Peyer's patch (tissue), 4 donors: ENCODE measurements at regions not wholly inside any gene's neighbourhood (a gene's known extent, or its start where the extent isn't known, plus 50 kb on each side); places are given as distances from the start of the nearest gene placed in this dataset.

Experiments
- DNase-seq, 3 donors: peaks; one replicate each; pipeline ENCODE4 v3.0.0-alpha.2; 2017 to 2019
- H3K27ac ChIP-seq, 4 donors: fragments of 200-600 bp; sonication (generic); one replicate each; pipeline ENCODE4 v1.5.1; 2016 to 2019
- H3K27me3 ChIP-seq, 2 donors: fragments of 200-600 bp; sonication (generic); one replicate each; pipeline ENCODE4 v1.5.1; 2019
- H3K36me3 ChIP-seq, 3 donors: fragments of 200-600 bp; sonication (generic); one replicate each; pipeline ENCODE4 v1.5.1; 2016 to 2019
- H3K4me1 ChIP-seq, 4 donors: fragments of 200-600 bp; sonication (generic); one replicate each; pipeline ENCODE4 v1.5.1; 2016 to 2019
- H3K4me3 ChIP-seq, 4 donors: fragments of 200-600 bp; sonication (generic); 1 replicate in 3 of 4; 2 replicates in 1 of 4; pipeline ENCODE4 v1.5.1; 2016 to 2019; ENCODE audit warnings: mild to moderate bottlenecking in 1 of 4
- H3K9me3 ChIP-seq, 4 donors: fragments of 200-600 bp; sonication (generic); one replicate each; pipeline ENCODE4 v1.5.1; 2016 to 2019; ENCODE audit warnings: mild to moderate bottlenecking in 1 of 4
- CTCF ChIP-seq, 6 experiments: fragments of 450-650 bp in 4 of 6; fragments of 200-600 bp in 2 of 6; sonication (generic) in 1 of 6; IDR thresholded peaks; one replicate each; pipeline ENCODE4 v1.5.1; 2017 to 2019; ENCODE audit warnings: antibody characterized with exemption in 6 of 6, mild to moderate bottlenecking in 3 of 6, moderate library complexity in 1 of 6
- POLR2A ChIP-seq, 2 donors: fragments of 450-650 bp; IDR thresholded peaks; one replicate each; pipeline ENCODE4 v1.5.1; 2017; ENCODE audit warnings: antibody characterized with exemption in 2 of 2, mild to moderate bottlenecking in 2 of 2, moderate library complexity in 2 of 2

DNA sequence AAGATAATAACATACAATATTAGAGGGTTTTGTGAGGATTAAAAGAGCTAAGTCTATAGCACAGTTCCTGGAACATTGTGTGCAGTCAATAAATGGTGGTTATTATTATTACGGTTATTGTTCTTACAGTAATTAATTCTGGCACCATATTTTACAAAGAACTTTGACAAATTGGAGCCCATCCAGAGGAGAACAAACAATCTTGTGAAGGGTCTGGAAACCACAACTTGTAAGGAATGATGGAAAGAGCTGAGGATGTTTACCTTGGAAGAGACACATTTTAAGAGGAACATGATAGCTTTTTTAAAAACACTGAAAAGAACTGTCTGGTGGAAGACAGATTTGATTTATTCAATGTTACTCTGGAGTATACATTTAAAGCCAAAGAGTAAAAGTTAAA, 150.5 kb upstream of the KRR1 start:
- Histone ChIP-seq H3K27me3 (no peaks in the 10 kb centered on the region), H3K9me3 (no peaks in the 10 kb centered on the region), H3K4me1 (no peaks in the 10 kb centered on the region), H3K36me3 (no peaks in the 10 kb centered on the region), H3K27ac (no peak overlapping the region), H3K4me3 (no peak overlapping the region)
- no peak for DNase-seq
- TF ChIP-seq POLR2A (IDR thresholded peaks at IDR 0.05) (no peak), CTCF (IDR thresholded peaks at IDR 0.05) (no peak)

- DNase-seq = no peak
- Histone ChIP-seq H3K36me3 (no peaks in the 10 kb centered on the region), H3K27me3 (no peaks in the 10 kb centered on the region), H3K9me3 (no peaks in the 10 kb centered on the region), H3K27ac (no peak overlapping the region), H3K4me3 (no peak overlapping the region), H3K4me1 (no peaks in the 10 kb centered on the region)
- TF ChIP-seq POLR2A (IDR thresholded peaks at IDR 0.05) (no peak), CTCF (IDR thresholded peaks at IDR 0.05) (no peak)
These were observed 149.5 kb upstream of the KRR1 start for GRCh38 chr12:75660805-75661404.

GRCh38 chr12:75660107-75660530, 148.7 kb upstream of the KRR1 start:
- no peaks in the 10 kb centered on the region for H3K9me3 ChIP-seq
- DNase-seq = no peak
- TF ChIP-seq CTCF (IDR thresholded peaks at IDR 0.05) (no peak), POLR2A (IDR thresholded peaks at IDR 0.05) (no peak)
- H3K36me3 ChIP-seq = no peaks in the 10 kb centered on the region
- no peaks in the 10 kb centered on the region for H3K4me1 ChIP-seq
- no peaks in the 10 kb centered on the region for H3K27me3 ChIP-seq
- H3K27ac ChIP-seq = no peak overlapping the region
- no peak overlapping the region for H3K4me3 ChIP-seq

GRCh38 chr12:75658901-75659823, 147.8 kb upstream of the KRR1 start:
- DNase-seq = no peak
- no peaks in the 10 kb centered on the region for H3K36me3 ChIP-seq
- no peak for TF ChIP-seq CTCF (IDR thresholded peaks at IDR 0.05)
- no peak for TF ChIP-seq POLR2A (IDR thresholded peaks at IDR 0.05)
- no peak overlapping the region for H3K27ac ChIP-seq
- no peaks in the 10 kb centered on the region for H3K4me1 ChIP-seq
- H3K9me3 ChIP-seq = no peaks in the 10 kb centered on the region
- H3K27me3 ChIP-seq = no peaks in the 10 kb centered on the region
- H3K4me3 ChIP-seq = no peak overlapping the region

DNA sequence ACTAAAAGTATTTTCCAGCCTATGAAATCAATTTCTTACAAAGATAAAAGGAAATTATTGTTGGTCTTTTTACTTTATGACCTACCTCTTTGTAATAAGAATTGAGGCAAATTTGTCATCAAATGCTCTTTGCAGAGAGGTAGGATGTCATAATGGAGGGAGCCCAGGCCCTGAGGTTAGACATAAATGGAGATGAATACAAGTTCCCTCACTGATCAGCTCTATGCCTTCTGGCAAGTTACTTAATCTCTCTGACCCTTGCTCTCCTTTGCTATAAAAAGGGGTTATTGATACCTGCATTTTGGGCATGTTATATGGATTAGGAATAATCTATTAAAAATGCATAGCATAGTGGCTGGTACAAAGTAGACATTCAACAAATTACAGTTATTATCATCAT, 146.9 kb upstream of the KRR1 start:
- H3K27me3 ChIP-seq = no peaks in the 10 kb centered on the region
- H3K4me1 ChIP-seq = no peaks in the 10 kb centered on the region
- TF ChIP-seq CTCF (IDR thresholded peaks at IDR 0.05) (no peak), POLR2A (IDR thresholded peaks at IDR 0.05) (no peak)
- H3K36me3 ChIP-seq = no peaks in the 10 kb centered on the region
- DNase-seq = no peak
- H3K9me3 ChIP-seq = no peaks in the 10 kb centered on the region
- no peak overlapping the region for H3K27ac ChIP-seq
- no peak overlapping the region for H3K4me3 ChIP-seq
